Activated CD4-positive, alpha-beta T cell treated with anti-CD3 and anti-CD28 coated beads for 36 hours (primary cell): ENCODE measurements at regions not wholly inside any gene's neighbourhood (a gene's known extent, or its start where the extent isn't known, plus 50 kb on each side); places are given as distances from the start of the nearest gene placed in this dataset.

ENCODE experiments used
- ATAC-seq: fragments of 200-7000 bp; cut with Tn5 transposase; one replicate; pipeline ENCODE4 v1.10.0; 2021; ENCODE audit warnings: mild to moderate bottlenecking, moderate library complexity
- CTCF ChIA-PET: fragments of 350-600 bp; sonication (Branson Sonifier 250); formaldehyde crosslinking; loops from one replicate; lab custom pipeline; 2021; ENCODE audit warnings: antibody characterized with exemption; lab: Charles Lee
- POLR2A ChIA-PET: fragments of 350-600 bp; sonication (Branson Sonifier 250); formaldehyde crosslinking; loops from one replicate; lab custom pipeline; 2021; ENCODE audit warnings: antibody characterized with exemption, inconsistent platforms; lab: Charles Lee
- DNase-seq: peaks from one replicate; pipeline ENCODE4 v3.0.0-alpha.2; 2020
- H3K27ac Mint-ChIP-seq: one replicate; pipeline ENCODE4 v1.8.0; 2021; ENCODE audit warnings: mixed read lengths
- H3K27me3 Mint-ChIP-seq: one replicate; pipeline ENCODE4 v1.8.0; 2021; ENCODE audit warnings: mixed read lengths
- H3K36me3 Mint-ChIP-seq: one replicate; pipeline ENCODE4 v1.8.0; 2021; ENCODE audit warnings: low read depth, mixed read lengths
- H3K4me1 Mint-ChIP-seq: one replicate; pipeline ENCODE4 v1.8.0; 2021; ENCODE audit warnings: mixed read lengths
- H3K4me3 Mint-ChIP-seq: one replicate; pipeline ENCODE4 v1.8.0; 2021; ENCODE audit warnings: mild to moderate bottlenecking, moderate library complexity, mixed read lengths
- H3K9me3 Mint-ChIP-seq: one replicate; pipeline ENCODE4 v1.8.0; 2021; ENCODE audit warnings: low read depth, mixed read lengths
- intact Hi-C, 2 experiments: fragments of 100-400 bp; cut with DNase I in 1 of 2; cut with micrococcal nuclease in 1 of 2; formaldehyde crosslinking; loops; one replicate each; pipeline versions ENCODE4 v1.14.2 to v1.15.1; 2022 to 2024; cut with DNase I, micrococcal nuclease

GRCh38 chr2:240357641-240358012, 77.8 kb upstream of the GPC1 start:
- intact Hi-C loops = no loop called here
- ChIA-PET CTCF (no interaction called here), POLR2A (no interaction called here)
- H3K27ac Mint-ChIP-seq = no peak overlapping the region
- no peak overlapping the region for H3K4me3 Mint-ChIP-seq
- DNase-seq (no peak), ATAC-seq (no peak)
- no peaks in the 10 kb centered on the region for H3K27me3 Mint-ChIP-seq
- no peaks in the 10 kb centered on the region for H3K36me3 Mint-ChIP-seq
- peaks cover 10% of the 10 kb centered on the region for H3K9me3 Mint-ChIP-seq
- no peaks in the 10 kb centered on the region for H3K4me1 Mint-ChIP-seq

GRCh38 chr2:240358080-240358479, 77.4 kb upstream of the GPC1 start:
- Mint-ChIP-seq H3K27me3 (no peaks in the 10 kb centered on the region), H3K4me1 (no peaks in the 10 kb centered on the region), H3K27ac (no peak overlapping the region), H3K9me3 (peaks cover 10% of the 10 kb centered on the region), H3K36me3 (no peaks in the 10 kb centered on the region), H3K4me3 (no peak overlapping the region)
- no peak for DNase-seq
- ATAC-seq = no peak
- intact Hi-C loops = no loop called here
- CTCF ChIA-PET = no interaction called here
- POLR2A ChIA-PET = no interaction called here

- ATAC-seq (no peak), DNase-seq (no peak)
- ChIA-PET POLR2A (no interaction called here), CTCF (no interaction called here)
- Mint-ChIP-seq H3K27me3 (no peaks in the 10 kb centered on the region), H3K27ac (no peak overlapping the region), H3K9me3 (peaks cover 10% of the 10 kb centered on the region), H3K4me3 (no peak overlapping the region), H3K4me1 (no peaks in the 10 kb centered on the region), H3K36me3 (no peaks in the 10 kb centered on the region)
- intact Hi-C loops = no loop called here
Observed at GRCh38 chr2:240358821-240359397, 76.6 kb upstream of the GPC1 start.

- Mint-ChIP-seq H3K27me3 (no peaks in the 10 kb centered on the region), H3K4me3 (no peak overlapping the region), H3K4me1 (no peaks in the 10 kb centered on the region), H3K27ac (no peak overlapping the region), H3K36me3 (no peaks in the 10 kb centered on the region), H3K9me3 (peaks cover 10% of the 10 kb centered on the region)
- intact Hi-C loops = no loop called here
- POLR2A ChIA-PET = no interaction called here
- no peak for ATAC-seq
- CTCF ChIA-PET = no interaction called here
- DNase-seq = no peak
Observed at GRCh38 chr2:240359695-240360094, 75.8 kb upstream of the GPC1 start.

GRCh38 chr2:240360645-240361475, 74.6 kb upstream of the GPC1 start:
- DNase-seq = no peak
- Mint-ChIP-seq H3K36me3 (no peaks in the 10 kb centered on the region), H3K27ac (no peak overlapping the region), H3K4me1 (no peaks in the 10 kb centered on the region), H3K9me3 (peaks cover 10% of the 10 kb centered on the region), H3K4me3 (no peak overlapping the region), H3K27me3 (no peaks in the 10 kb centered on the region)
- ChIA-PET CTCF (no interaction called here), POLR2A (no interaction called here)
- intact Hi-C loops = no loop called here
- no peak for ATAC-seq

- Mint-ChIP-seq H3K36me3 (no peaks in the 10 kb centered on the region), H3K9me3 (peaks cover 10% of the 10 kb centered on the region), H3K27me3 (no peaks in the 10 kb centered on the region), H3K4me3 (no peak overlapping the region), H3K4me1 (no peaks in the 10 kb centered on the region), H3K27ac (no peak overlapping the region)
- ChIA-PET POLR2A (no interaction called here), CTCF (no interaction called here)
- no peak for ATAC-seq
- no peak for DNase-seq
- intact Hi-C loops = no loop called here
Observed at GRCh38 chr2:240362216-240362755, 73.2 kb upstream of the GPC1 start.

GRCh38 chr2:240362826-240363745, 72.4 kb upstream of the GPC1 start:
- Mint-ChIP-seq H3K36me3 (no peaks in the 10 kb centered on the region), H3K9me3 (peaks cover 10% of the 10 kb centered on the region), H3K4me1 (no peaks in the 10 kb centered on the region), H3K27me3 (no peaks in the 10 kb centered on the region), H3K4me3 (no peak overlapping the region), H3K27ac (no peak overlapping the region)
- intact Hi-C loops = no loop called here
- DNase-seq (no peak), ATAC-seq (no peak)
- CTCF ChIA-PET = no interaction called here
- POLR2A ChIA-PET = no interaction called here

GRCh38 chr2:240363746-240364581, 71.5 kb upstream of the GPC1 start:
- no peak overlapping the region for H3K27ac Mint-ChIP-seq
- ChIA-PET CTCF (no interaction called here), POLR2A (no interaction called here)
- intact Hi-C loops = no loop called here
- H3K36me3 Mint-ChIP-seq = no peaks in the 10 kb centered on the region
- no peaks in the 10 kb centered on the region for H3K27me3 Mint-ChIP-seq
- H3K4me3 Mint-ChIP-seq = no peak overlapping the region
- H3K4me1 Mint-ChIP-seq = no peaks in the 10 kb centered on the region
- ATAC-seq = no peak
- DNase-seq = no peak
- H3K9me3 Mint-ChIP-seq = peaks cover 10% of the 10 kb centered on the region

- Mint-ChIP-seq H3K36me3 (no peaks in the 10 kb centered on the region), H3K4me3 (no peak overlapping the region), H3K4me1 (no peaks in the 10 kb centered on the region), H3K9me3 (peaks cover 10% of the 10 kb centered on the region), H3K27me3 (no peaks in the 10 kb centered on the region), H3K27ac (no peak overlapping the region)
- intact Hi-C loops = no loop called here
- ATAC-seq = no peak
- CTCF ChIA-PET = no interaction called here
- DNase-seq = no peak
- POLR2A ChIA-PET = no interaction called here
Observed at GRCh38 chr2:240364582-240364960, 70.9 kb upstream of the GPC1 start.

- DNase-seq = no peak
Observed at GRCh38 chr2:240364961-240365775, 70.3 kb upstream of the GPC1 start.

More at GRCh38 chr2:240364961-240365775, 70.3 kb upstream of the GPC1 start:
- H3K4me1 Mint-ChIP-seq = no peaks in the 10 kb centered on the region
- no peak overlapping the region for H3K4me3 Mint-ChIP-seq
- no peak overlapping the region for H3K27ac Mint-ChIP-seq
- H3K27me3 Mint-ChIP-seq = no peaks in the 10 kb centered on the region
- H3K9me3 Mint-ChIP-seq = peaks cover 8% of the 10 kb centered on the region
- H3K36me3 Mint-ChIP-seq = no peaks in the 10 kb centered on the region
- CTCF ChIA-PET = no interaction called here
- ATAC-seq = no peak
- POLR2A ChIA-PET = no interaction called here
- intact Hi-C loops = no loop called here
